ENCODE measurements at regions not wholly inside any gene's neighbourhood (a gene's known extent, or its start where the extent isn't known, plus 50 kb on each side); places are given as distances from the start of the nearest gene placed in this dataset.

DNA sequence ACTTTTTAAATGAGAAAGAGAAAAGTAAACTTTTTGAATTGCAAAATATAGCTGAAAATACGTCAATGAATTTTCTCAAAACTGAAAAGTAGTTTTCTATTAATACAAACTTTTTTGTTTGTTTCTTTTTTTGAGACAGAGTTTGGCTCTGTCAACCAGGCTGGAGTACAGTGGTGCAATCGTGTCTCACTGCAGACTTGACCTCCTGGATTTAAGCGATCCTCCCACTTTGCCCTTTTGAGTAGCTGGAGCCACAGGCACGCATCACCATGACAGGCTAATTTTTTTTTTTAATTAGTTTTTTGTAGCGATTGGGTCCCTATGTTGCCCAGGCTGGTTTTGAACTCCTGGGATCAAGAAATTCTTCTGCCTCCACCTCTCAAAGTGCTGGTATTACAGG is 610.4 kb downstream of the ELAVL2 start:
- TF ChIP-seq POLR2A (IDR thresholded peaks at IDR 0.05) = no peak
- TF ChIP-seq, protein P1, sequence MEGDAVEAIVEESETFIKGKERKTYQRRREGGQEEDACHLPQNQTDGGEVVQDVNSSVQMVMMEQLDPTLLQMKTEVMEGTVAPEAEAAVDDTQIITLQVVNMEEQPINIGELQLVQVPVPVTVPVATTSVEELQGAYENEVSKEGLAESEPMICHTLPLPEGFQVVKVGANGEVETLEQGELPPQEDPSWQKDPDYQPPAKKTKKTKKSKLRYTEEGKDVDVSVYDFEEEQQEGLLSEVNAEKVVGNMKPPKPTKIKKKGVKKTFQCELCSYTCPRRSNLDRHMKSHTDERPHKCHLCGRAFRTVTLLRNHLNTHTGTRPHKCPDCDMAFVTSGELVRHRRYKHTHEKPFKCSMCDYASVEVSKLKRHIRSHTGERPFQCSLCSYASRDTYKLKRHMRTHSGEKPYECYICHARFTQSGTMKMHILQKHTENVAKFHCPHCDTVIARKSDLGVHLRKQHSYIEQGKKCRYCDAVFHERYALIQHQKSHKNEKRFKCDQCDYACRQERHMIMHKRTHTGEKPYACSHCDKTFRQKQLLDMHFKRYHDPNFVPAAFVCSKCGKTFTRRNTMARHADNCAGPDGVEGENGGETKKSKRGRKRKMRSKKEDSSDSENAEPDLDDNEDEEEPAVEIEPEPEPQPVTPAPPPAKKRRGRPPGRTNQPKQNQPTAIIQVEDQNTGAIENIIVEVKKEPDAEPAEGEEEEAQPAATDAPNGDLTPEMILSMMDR (IDR thresholded peaks at IDR 0.05) = no peak
